ENCODE measurements at regions not wholly inside any gene's neighbourhood (a gene's known extent, or its start where the extent isn't known, plus 50 kb on each side); places are given as distances from the start of the nearest gene placed in this dataset.

DNA sequence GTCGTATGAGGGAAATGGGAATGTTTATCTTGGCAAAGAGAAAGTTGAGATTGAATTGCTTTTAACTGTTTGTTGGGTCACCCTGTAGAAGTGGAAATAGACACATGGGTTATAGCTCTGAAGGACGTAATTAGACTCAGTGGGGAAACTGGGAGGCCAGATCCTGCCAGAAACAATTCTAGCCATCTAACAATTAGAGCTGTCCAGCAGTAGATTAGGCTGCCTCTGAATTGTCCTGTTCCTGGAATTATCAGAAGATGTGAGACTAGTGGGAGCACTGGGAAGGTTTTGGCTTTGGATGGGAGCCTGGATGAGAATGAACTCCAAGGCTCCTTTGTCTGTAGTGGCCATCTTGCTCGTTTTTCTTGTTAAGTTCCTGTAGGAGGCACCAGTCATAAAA, 61.9 kb upstream of the IGFBP7 start:
- no peak for DNase-seq (ENCODE audit: low spot score)

DNA sequence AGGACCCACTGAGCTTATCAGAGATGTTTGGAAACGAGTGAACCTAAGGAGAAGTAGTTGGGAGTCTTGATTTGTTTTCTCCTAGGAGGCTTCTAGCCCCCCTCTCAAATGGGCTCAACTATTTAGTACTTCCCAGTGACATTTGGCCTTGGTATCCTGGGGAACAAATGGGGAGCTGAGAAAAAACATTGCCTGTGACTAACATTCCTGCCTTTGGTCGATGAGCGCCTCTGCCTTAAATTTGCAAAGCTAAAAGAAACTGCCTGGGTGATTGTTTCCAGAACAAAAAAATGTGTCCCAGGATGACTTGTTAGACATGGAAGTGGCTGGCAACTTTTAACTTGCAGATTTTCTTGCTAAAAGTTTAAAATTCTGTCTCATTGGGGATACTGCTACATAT, 58.8 kb upstream of the IGFBP7 start:
- no peak for DNase-seq (ENCODE audit: low spot score)

DNA sequence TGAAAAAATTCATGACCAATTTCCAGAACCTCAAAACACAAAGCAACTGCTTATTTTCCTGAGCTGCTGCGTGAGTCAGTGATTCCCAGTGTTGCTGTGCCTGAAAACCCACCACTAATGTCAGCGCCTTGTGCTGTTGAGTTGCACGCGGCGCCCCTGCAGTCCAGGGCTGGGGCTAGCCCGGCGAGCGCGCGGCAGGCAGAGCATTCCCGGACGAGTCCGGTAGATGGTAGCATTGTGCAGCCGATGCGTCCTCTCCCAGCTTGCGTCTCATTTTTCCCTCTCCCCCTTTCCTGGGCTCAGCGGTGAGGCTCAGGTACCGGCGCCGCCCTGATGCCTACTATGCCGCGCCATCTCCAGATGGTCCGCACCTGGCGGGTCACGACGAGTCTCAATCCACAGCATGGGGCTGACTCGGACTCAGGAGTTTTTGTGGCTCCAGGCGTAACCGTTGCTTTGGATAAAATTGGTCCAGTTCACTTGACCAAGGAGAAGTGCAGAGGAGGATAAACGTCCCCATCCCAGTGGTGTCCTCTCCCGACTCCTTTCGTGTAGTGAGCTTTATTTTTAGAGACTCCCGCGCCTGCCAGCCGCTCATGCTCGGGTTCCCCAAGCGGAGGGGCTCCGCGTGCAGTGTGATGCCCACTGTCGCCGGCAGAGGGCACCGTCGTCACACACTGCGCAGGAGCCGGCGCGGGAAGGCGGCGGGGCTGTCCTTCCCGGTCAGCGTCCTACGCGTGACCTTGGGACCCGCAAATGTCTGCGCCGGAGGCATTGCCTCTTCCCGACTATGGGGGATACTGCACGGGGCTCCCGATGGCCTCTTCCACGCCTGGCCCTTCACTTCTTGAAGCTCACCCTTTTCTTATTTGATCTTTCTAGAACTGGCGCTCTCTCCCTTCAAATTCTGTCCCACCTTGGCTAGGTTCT, 53.6 kb upstream of the IGFBP7 start:
- peak; percentile 72 for DNase-seq (ENCODE audit: low spot score)

DNA sequence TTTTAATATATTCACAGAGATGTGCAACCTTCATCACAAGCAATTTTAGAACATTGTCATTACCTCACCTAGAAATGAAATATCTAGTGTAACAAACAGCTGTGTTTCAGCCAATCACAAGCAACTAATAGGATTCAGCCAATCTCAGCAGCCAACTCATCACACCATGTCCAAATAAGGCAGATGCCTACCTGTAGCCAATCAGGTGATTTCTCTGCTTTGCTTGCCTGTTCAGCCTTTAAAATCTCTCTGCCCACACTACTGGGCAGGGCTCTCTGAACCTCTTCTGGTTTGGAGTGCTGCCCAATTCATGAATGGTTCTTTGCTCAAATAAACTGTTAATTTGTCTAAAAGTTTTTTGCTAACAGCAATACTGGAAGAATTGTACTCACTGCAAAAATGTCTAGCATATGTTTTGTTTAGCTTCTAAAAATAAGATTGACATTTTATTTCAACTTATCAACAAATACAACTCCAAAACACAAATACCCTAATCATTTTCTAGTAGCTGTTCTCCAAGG, 52.4 kb upstream of the IGFBP7 start:
- DNase-seq (ENCODE audit: low spot score): no peak

All from activated CD4-positive, alpha-beta T cell treated with anti-CD3 and anti-CD28 coated beads, Interleukin-2, Interleukin-4, amounts not matched to agents 100 ng/mL and 50 ng/mL, durations not matched to agents 16 hours and 8 hours (primary cell).